Ishikawa (cell line): ENCODE measurements at regions not wholly inside any gene's neighbourhood (a gene's known extent, or its start where the extent isn't known, plus 50 kb on each side); places are given as distances from the start of the nearest gene placed in this dataset.

Experiments
- CEBPB ChIP-seq: IDR thresholded peaks from 2 replicates; pipeline ENCODE4 v1.6.1; 2012
- CREB1 ChIP-seq: IDR thresholded peaks from 2 replicates; pipeline ENCODE4 v1.6.1; 2012; ENCODE audit warnings: low read depth
- EGR1 ChIP-seq: IDR thresholded peaks from 2 replicates; pipeline ENCODE4 v1.6.1; 2012
- EP300 ChIP-seq: IDR thresholded peaks from 2 replicates; pipeline ENCODE4 v1.6.1; 2012; ENCODE audit warnings: borderline replicate concordance
- FOXM1 ChIP-seq: IDR thresholded peaks from 2 replicates; pipeline ENCODE4 v1.6.1; 2012; ENCODE audit warnings: low read depth, borderline replicate concordance
- MAX ChIP-seq: IDR thresholded peaks from 2 replicates; pipeline ENCODE4 v1.6.1; 2012
- NFIC ChIP-seq: IDR thresholded peaks from 2 replicates; pipeline ENCODE4 v1.6.1; 2012
- RAD21 ChIP-seq: IDR thresholded peaks from 2 replicates; pipeline ENCODE4 v1.6.1; 2012; ENCODE audit warnings: low read depth
- REST ChIP-seq: IDR thresholded peaks from 2 replicates; pipeline ENCODE4 v1.6.1; 2012; ENCODE audit warnings: low read depth, mild to moderate bottlenecking
- TAF1 ChIP-seq: IDR thresholded peaks from 2 replicates; pipeline ENCODE4 v1.6.1; 2012; ENCODE audit warnings: low read depth, mild to moderate bottlenecking
- TCF12 ChIP-seq: IDR thresholded peaks from 2 replicates; pipeline ENCODE4 v1.6.1; 2012; ENCODE audit warnings: low read depth
- TEAD4 ChIP-seq: IDR thresholded peaks from 2 replicates; pipeline ENCODE4 v1.6.1; 2012
- USF1 ChIP-seq: IDR thresholded peaks from 2 replicates; pipeline ENCODE4 v1.6.1; 2012
- YY1 ChIP-seq: IDR thresholded peaks from 2 replicates; pipeline ENCODE4 v1.6.1; 2012; ENCODE audit warnings: low read depth
- ZBTB7A ChIP-seq: IDR thresholded peaks from 2 replicates; pipeline ENCODE4 v1.6.1; 2012; ENCODE audit warnings: low read depth

- no peak for TF ChIP-seq USF1
- TF ChIP-seq TCF12: no peak
These were observed 205.7 kb downstream of the ANKRD60 start for GRCh38 chr20:58022711-58023110.

- TF ChIP-seq CEBPB (no peak), USF1 (no peak), REST (no peak), TAF1 (no peak), TCF12 (no peak), YY1 (no peak), CREB1 (no peak)
These were observed 207.0 kb downstream of the ANKRD60 start for GRCh38 chr20:58021481-58021880.

- TF ChIP-seq USF1: no peak
- no peak for TF ChIP-seq CEBPB
- no peak for TF ChIP-seq CREB1
- no peak for TF ChIP-seq RAD21
- TF ChIP-seq YY1: no peak
These were observed 207.6 kb downstream of the ANKRD60 start for GRCh38 chr20:58020656-58021454.

- TF ChIP-seq REST (no peak), YY1 (no peak), NFIC (no peak), CEBPB (no peak), TAF1 (no peak), USF1 (no peak), EP300 (no peak), MAX (no peak), TEAD4 (no peak), TCF12 (no peak), RAD21 (no peak), CREB1 (no peak), EGR1 (no peak)
These were observed 208.4 kb downstream of the ANKRD60 start for GRCh38 chr20:58019850-58020625.

- TF ChIP-seq NFIC: no peak
- no peak for TF ChIP-seq CREB1
- no peak for TF ChIP-seq CEBPB
- no peak for TF ChIP-seq MAX
- no peak for TF ChIP-seq TEAD4
- TF ChIP-seq USF1: no peak
- no peak for TF ChIP-seq ZBTB7A
- no peak for TF ChIP-seq EGR1
- no peak for TF ChIP-seq EP300
- no peak for TF ChIP-seq REST
- TF ChIP-seq RAD21: no peak
- no peak for TF ChIP-seq FOXM1
- no peak for TF ChIP-seq TCF12
- no peak for TF ChIP-seq TAF1
- no peak for TF ChIP-seq YY1
These were observed 209.2 kb downstream of the ANKRD60 start for GRCh38 chr20:58019027-58019849.
